K562 (cell line): ENCODE measurements at regions not wholly inside any gene's neighbourhood (a gene's known extent, or its start where the extent isn't known, plus 50 kb on each side); places are given as distances from the start of the nearest gene placed in this dataset.

Experiments
- CEBPB ChIP-seq: fragments of 450-650 bp; IDR thresholded peaks from 2 replicates; pipeline ENCODE4 v1.6.1; 2016; ENCODE audit warnings: missing genetic modification characterization, missing compliant biosample characterization
- EHMT2 ChIP-seq: fragments of 450-650 bp; IDR thresholded peaks from 2 replicates; pipeline ENCODE4 v1.6.1; 2018; ENCODE audit warnings: antibody characterized with exemption
- FOXP4 ChIP-seq: sonication (generic); formaldehyde crosslinking; IDR thresholded peaks from 2 replicates; pipeline ENCODE4 v1.8.0; 2022; ENCODE audit warnings: mild to moderate bottlenecking, missing genetic modification reagents, borderline replicate concordance
- NCOA4 ChIP-seq: fragments of 450-650 bp; IDR thresholded peaks from 2 replicates; pipeline ENCODE4 v1.6.1; 2018; ENCODE audit warnings: mild to moderate bottlenecking; ENCODE audit not compliant: partially characterized antibody
- NCOA6 ChIP-seq: fragments of 450-650 bp; IDR thresholded peaks from 2 replicates; pipeline ENCODE4 v1.6.1; 2017; ENCODE audit warnings: mild to moderate bottlenecking
- STAT6 ChIP-seq: sonication (generic); formaldehyde crosslinking; IDR thresholded peaks from 2 replicates; pipeline ENCODE4 v1.8.1; 2023; ENCODE audit warnings: mild to moderate bottlenecking, missing genetic modification reagents
- TARDBP ChIP-seq: fragments of 450-650 bp; IDR thresholded peaks from 2 replicates; pipeline ENCODE4 v1.6.1; 2016
- ZNF318 ChIP-seq, 2 experiments: fragments of 450-650 bp; IDR thresholded peaks; 2 replicates each; pipeline ENCODE4 v1.6.1; 2016; ENCODE audit warnings: mild to moderate bottlenecking in 2 of 2, borderline replicate concordance in 1 of 2, low read depth in 1 of 2, moderate library complexity in 1 of 2
- ZNF561 ChIP-seq: fragments of 450-650 bp; formaldehyde crosslinking; conservative IDR thresholded peaks from 2 replicates; pipeline ENCODE4 v1.4.0; 2020; ENCODE audit warnings: mild to moderate bottlenecking, moderate library complexity
- TF ChIP-seq, protein P1 (sequence below), 2 experiments: fragments of 450-650 bp in 1 of 2; sonication (generic) in 1 of 2; formaldehyde crosslinking; conservative IDR thresholded peaks; 2 replicates each; pipeline versions ENCODE4 v1.4.0 to v1.8.1; 2020 to 2022; ENCODE audit warnings: mild to moderate bottlenecking in 1 of 2, missing genetic modification reagents in 1 of 2
- TF ChIP-seq, protein P2 (sequence below): fragments of 450-650 bp; formaldehyde crosslinking; conservative IDR thresholded peaks from 2 replicates; pipeline ENCODE4 v1.4.0; 2022; ENCODE audit warnings: mild to moderate bottlenecking, missing genetic modification characterization

- TF ChIP-seq ZNF318 (IDR thresholded peaks at IDR 0.05; ENCODE audit: borderline replicate concordance in 1 of 2, low read depth in 1 of 2), result peak in 1 of 2 experiments; percentile 89; a peak in 2 of 4 replicates
- no peak for TF ChIP-seq ZNF561 (CRISPR knock-in tag)
- TF ChIP-seq NCOA4, result no peak
- TF ChIP-seq, protein P1, sequence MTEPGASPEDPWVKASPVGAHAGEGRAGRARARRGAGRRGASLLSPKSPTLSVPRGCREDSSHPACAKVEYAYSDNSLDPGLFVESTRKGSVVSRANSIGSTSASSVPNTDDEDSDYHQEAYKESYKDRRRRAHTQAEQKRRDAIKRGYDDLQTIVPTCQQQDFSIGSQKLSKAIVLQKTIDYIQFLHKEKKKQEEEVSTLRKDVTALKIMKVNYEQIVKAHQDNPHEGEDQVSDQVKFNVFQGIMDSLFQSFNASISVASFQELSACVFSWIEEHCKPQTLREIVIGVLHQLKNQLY (CRISPR knock-in tag; conservative IDR thresholded peaks at IDR 0.05), result no peak
- TF ChIP-seq FOXP4 (CRISPR knock-in tag), result no peak
- no peak for TF ChIP-seq CEBPB (tag)
- TF ChIP-seq NCOA6, result peak; percentile 20; the same call in 1 of the 2 replicates
- TF ChIP-seq TARDBP, result peak; percentile 52; the same call in 1 of the 2 replicates
- TF ChIP-seq EHMT2, result peak; percentile 17; the same call in 1 of the 2 replicates
- no peak for TF ChIP-seq STAT6
- TF ChIP-seq, protein P2, sequence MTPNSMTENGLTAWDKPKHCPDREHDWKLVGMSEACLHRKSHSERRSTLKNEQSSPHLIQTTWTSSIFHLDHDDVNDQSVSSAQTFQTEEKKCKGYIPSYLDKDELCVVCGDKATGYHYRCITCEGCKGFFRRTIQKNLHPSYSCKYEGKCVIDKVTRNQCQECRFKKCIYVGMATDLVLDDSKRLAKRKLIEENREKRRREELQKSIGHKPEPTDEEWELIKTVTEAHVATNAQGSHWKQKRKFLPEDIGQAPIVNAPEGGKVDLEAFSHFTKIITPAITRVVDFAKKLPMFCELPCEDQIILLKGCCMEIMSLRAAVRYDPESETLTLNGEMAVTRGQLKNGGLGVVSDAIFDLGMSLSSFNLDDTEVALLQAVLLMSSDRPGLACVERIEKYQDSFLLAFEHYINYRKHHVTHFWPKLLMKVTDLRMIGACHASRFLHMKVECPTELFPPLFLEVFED (CRISPR knock-in tag), result peak; percentile 54; the same call in 1 of the 2 replicates
Observed at GRCh38 chr3:72144773-72145505, 360.0 kb upstream of the PROK2 start (continued).
